Astrocyte of the cerebellum (primary cell): ENCODE measurements at regions not wholly inside any gene's neighbourhood (a gene's known extent, or its start where the extent isn't known, plus 50 kb on each side); places are given as distances from the start of the nearest gene placed in this dataset.

Experiments used
- DNase-seq: peaks from one replicate; pipeline ENCODE4 v3.0.0-alpha.2; 2011; ENCODE audit warnings: low read depth
- H3K4me3 ChIP-seq: 2 replicates; pipeline ENCODE4 v1.5.1; 2011; ENCODE audit warnings: mild to moderate bottlenecking, low read depth, low read length, moderate library complexity
- CTCF ChIP-seq: IDR thresholded peaks from 2 replicates; pipeline ENCODE4 v1.5.1; 2012; ENCODE audit warnings: low read length, low read depth, moderate library complexity, mild to moderate bottlenecking; ENCODE audit errors: missing control alignments
- in situ Hi-C: cut with HindIII; loops from 2 replicates; pipeline ENCODE4 v1.10.0; 2017; ENCODE audit warnings: low sequenced_read_pairs

GRCh38 chr1:221139991-221140390 lies 260.7 kb downstream of the HLX start:
- DNase-seq: no peak
- in situ Hi-C loops: no loop called here
- no peak for TF ChIP-seq CTCF
- H3K4me3 ChIP-seq: no peak overlapping the region

GRCh38 chr1:221141096-221141495 lies 261.9 kb downstream of the HLX start:
- DNase-seq: no peak
- TF ChIP-seq CTCF: no peak
- no peak overlapping the region for H3K4me3 ChIP-seq
- in situ Hi-C loops: no loop called here

- H3K4me3 ChIP-seq: no peak overlapping the region
- no peak for DNase-seq
- no peak for TF ChIP-seq CTCF
- in situ Hi-C loops: no loop called here
Measured at GRCh38 chr1:221141606-221142285, 262.5 kb downstream of the HLX start.

- H3K4me3 ChIP-seq: no peak overlapping the region
- in situ Hi-C loops: no loop called here
- no peak for DNase-seq
- no peak for TF ChIP-seq CTCF
Measured at GRCh38 chr1:221148660-221149059, 269.4 kb downstream of the HLX start.

GRCh38 chr1:221149111-221149510 lies 269.9 kb downstream of the HLX start:
- TF ChIP-seq CTCF: no peak
- in situ Hi-C loops: no loop called here
- no peak overlapping the region for H3K4me3 ChIP-seq
- no peak for DNase-seq

- H3K4me3 ChIP-seq: no peak overlapping the region
- no peak for DNase-seq
- TF ChIP-seq CTCF: no peak
- in situ Hi-C loops: no loop called here
Measured at GRCh38 chr1:221149555-221150075, 270.4 kb downstream of the HLX start.
